ENCODE measurements at regions not wholly inside any gene's neighbourhood (a gene's known extent, or its start where the extent isn't known, plus 50 kb on each side); places are given as distances from the start of the nearest gene placed in this dataset.

DNA sequence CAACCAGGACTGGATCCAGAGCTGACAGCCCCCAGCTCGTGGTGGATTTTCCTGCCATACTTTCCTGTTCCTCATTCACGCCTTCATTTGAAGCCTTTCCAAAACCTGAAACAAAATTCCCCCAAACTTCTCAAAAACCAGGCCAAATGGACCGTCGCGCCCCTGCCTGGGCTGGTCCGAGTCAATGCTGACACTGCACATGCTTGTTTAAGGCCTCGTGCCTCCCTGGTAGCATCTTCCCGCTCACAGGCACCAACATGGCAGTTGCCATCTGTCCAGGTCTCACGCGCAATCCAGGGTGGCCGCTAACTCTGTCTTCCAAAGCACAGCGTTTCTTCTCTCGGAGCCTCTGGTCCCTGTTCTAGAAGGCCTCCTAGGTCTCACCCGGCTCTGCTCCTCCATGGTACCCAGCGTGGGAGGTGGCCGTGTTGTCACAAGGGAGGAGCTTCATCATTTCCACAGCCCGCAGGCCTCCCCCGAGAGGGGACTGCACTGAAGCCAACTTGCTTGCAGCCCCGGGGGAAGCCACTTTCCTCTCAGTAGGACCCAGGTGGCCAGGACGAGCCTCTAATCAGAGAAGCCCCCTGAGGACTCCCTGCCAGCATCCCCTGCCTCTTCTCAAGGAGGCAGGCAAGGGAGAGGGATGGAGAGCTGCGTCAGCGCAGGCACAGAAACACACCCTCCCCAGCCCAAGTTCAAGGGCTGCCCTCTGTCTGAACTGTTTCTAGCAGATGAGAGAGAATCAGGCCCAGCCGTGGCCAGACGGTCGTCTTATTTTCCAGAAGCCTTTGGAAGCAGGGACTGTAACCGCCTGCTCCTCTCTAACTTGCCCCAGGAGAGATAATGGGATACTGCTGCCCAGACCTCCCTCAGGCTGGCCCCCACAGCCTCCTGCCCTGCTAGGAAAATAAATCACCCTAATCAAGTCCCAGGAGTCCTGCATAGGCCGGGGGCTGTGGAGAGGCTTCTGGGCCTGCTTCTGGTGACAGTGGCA is 152.8 kb upstream of the TLE3 start:
- no TSS peak for BruUV-seq (replicated peaks)

More for the DNA sequence above, 152.8 kb upstream of the TLE3 start:
- Histone ChIP-seq H2BK20ac (ENCODE audit: low read depth, low read length) (no peak overlapping the region), H3K56ac (ENCODE audit: extremely low read depth, insufficient read depth, low read length) (no peak overlapping the region), H3K4me3 (ENCODE audit: insufficient read depth, low read depth, low read length) (no peak overlapping the region), H3K27me3 (ENCODE audit: control insufficient read depth, insufficient read depth, low read length) (peaks cover 33% of the 10 kb centered on the region; the same call in 1 of the 2 replicates), H2BK120ac (ENCODE audit: low read depth, low read length) (no peak overlapping the region), H2AK5ac (ENCODE audit: low read depth, low read length) (no peak overlapping the region), H3K23ac (ENCODE audit: low read depth, low read length) (no peak overlapping the region), H2BK5ac (ENCODE audit: low read depth, low read length, poor library complexity, severe bottlenecking) (no peak overlapping the region), H2AK9ac (replicated peaks; ENCODE audit: low read depth, low read length, poor library complexity) (no peak overlapping the region), H4K20me1 (ENCODE audit: insufficient read depth, low read length) (no peaks in the 10 kb centered on the region), H3K36me3 (ENCODE audit: control insufficient read depth, insufficient read depth, low read length) (no peaks in the 10 kb centered on the region), H4K8ac (ENCODE audit: low read depth in 2 of 2, low read length in 2 of 2) (no peak overlapping the region), H3K27ac (ENCODE audit: insufficient read depth, low read length) (no peak overlapping the region), H3K4me2 (ENCODE audit: low read depth, low read length) (no peak overlapping the region), H2AFZ (replicated peaks; ENCODE audit: low read length, poor library complexity) (peak overlapping the region; percentile 27), H3K9ac (ENCODE audit: low read depth, low read length) (no peak overlapping the region), H4K5ac (ENCODE audit: low read depth, low read length) (no peak overlapping the region), H3K4me1 (ENCODE audit: control insufficient read depth, insufficient read depth, low read length) (no peaks in the 10 kb centered on the region), H3K18ac (ENCODE audit: low read depth, low read length) (no peak overlapping the region), H2BK15ac (ENCODE audit: low read depth, low read length) (no peak overlapping the region), H3K9me3 (ENCODE audit: control insufficient read depth, insufficient read depth, low read length) (no peaks in the 10 kb centered on the region), H3K9me1 (ENCODE audit: insufficient read depth, low read length) (no peaks in the 10 kb centered on the region; the same call in 1 of the 2 replicates), H3K4ac (ENCODE audit: low read depth, low read length) (no peak overlapping the region), H3K14ac (replicated peaks; ENCODE audit: low read depth, low read length) (no peak overlapping the region), H3K79me1 (ENCODE audit: low read depth in 1 of 2, low read length in 2 of 2) (no peaks in the 10 kb centered on the region), H4K91ac (ENCODE audit: insufficient read depth, low read depth, low read length) (no peak overlapping the region)
- no peak for ATAC-seq (ENCODE audit: low read depth)
- no peak for DNase-seq
- WGBS, 2 experiments (ENCODE audit: extremely low coverage in 2 of 2, insufficient read length in 1 of 2) = 74% methylated on average over 10 of the region's 27 CpGs; no CpG with 5 or more reads in 1 of the 2 experiments
- POLR2A ChIA-PET (ENCODE audit: unreplicated experiment) = no interaction called here
- no peak for TF ChIP-seq MAZ (IDR thresholded peaks at IDR 0.05; ENCODE audit: borderline replicate concordance, low read depth, low read length)
- TF ChIP-seq MAFK (IDR thresholded peaks at IDR 0.05; ENCODE audit: low read depth, low read length) = no peak
- no peak for TF ChIP-seq ELK1 (IDR thresholded peaks at IDR 0.05; ENCODE audit: borderline replicate concordance, low read depth, low read length)
- no peak for TF ChIP-seq BHLHE40 (IDR thresholded peaks at IDR 0.05; ENCODE audit: low read depth, low read length)
- TF ChIP-seq RAD21 (IDR thresholded peaks at IDR 0.05; ENCODE audit: low read length) = no peak
- no peak for TF ChIP-seq SMC3 (IDR thresholded peaks at IDR 0.05; ENCODE audit: low read depth, low read length)
- no peak for TF ChIP-seq FOS (IDR thresholded peaks at IDR 0.05; ENCODE audit: low read depth, low read length)
- no peak for TF ChIP-seq CEBPB (IDR thresholded peaks at IDR 0.05; ENCODE audit: low read depth, low read length)
- no peak for TF ChIP-seq CHD1 (IDR thresholded peaks at IDR 0.05; ENCODE audit: low read depth, low read length)
- TF ChIP-seq RCOR1 (IDR thresholded peaks at IDR 0.05; ENCODE audit: insufficient replicate concordance, low read length) = no peak
- TF ChIP-seq NFE2L2 (IDR thresholded peaks at IDR 0.05; ENCODE audit: low read depth, low read length) = no peak
- no peak for TF ChIP-seq CTCF (conservative IDR thresholded peaks at IDR 0.05; ENCODE audit: low read depth, low read length)
- no peak for TF ChIP-seq MXI1 (IDR thresholded peaks at IDR 0.05; ENCODE audit: borderline replicate concordance, low read depth, low read length)
- CTCF ChIA-PET = no interaction called here
- dilution Hi-C loops (cut with HindIII; ENCODE audit: low sequenced_read_pairs, unreplicated experiment) (no loop called here), intact Hi-C loops (cut with micrococcal nuclease) (no loop called here), in situ Hi-C loops (cut with MboI; ENCODE audit: low sequenced_read_pairs) (no loop called here)
